HG02885 (cell line): ENCODE measurements at regions not wholly inside any gene's neighbourhood (a gene's known extent, or its start where the extent isn't known, plus 50 kb on each side); places are given as distances from the start of the nearest gene placed in this dataset.
"Not testable (repeated sequence)": the region's sequence is repeated elsewhere in the genome, so short reads cannot be mapped to it uniquely, and the experiment has no call there.

Source experiments
- ATAC-seq: cut with Tn5 transposase; IDR thresholded peaks from one replicate; pipeline ENCODE4 v1.9.1; 2021; ENCODE audit warnings: mild to moderate bottlenecking; ENCODE audit not compliant: unreplicated experiment, poor library complexity

DNA sequence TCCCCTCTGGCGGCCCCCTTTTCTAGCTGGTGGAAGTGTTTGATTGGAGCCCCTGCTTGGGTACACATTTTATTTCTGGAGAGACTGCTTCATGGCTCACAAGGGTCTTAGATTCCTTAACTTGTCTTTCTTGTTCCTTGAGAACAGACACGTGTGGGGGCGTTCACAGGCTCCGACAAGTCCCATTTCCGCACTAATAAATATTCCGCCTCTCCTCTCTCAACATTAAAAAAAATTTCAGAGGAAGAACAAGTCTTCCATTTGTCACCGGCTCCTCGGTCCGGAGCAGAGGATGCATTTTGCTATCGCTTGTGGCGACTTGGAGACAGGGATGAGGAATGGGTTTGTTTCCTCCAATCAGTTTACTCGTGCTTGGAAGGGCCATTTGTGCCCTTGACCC lies 134.0 kb upstream of the PODXL start:
- no peak for ATAC-seq

DNA sequence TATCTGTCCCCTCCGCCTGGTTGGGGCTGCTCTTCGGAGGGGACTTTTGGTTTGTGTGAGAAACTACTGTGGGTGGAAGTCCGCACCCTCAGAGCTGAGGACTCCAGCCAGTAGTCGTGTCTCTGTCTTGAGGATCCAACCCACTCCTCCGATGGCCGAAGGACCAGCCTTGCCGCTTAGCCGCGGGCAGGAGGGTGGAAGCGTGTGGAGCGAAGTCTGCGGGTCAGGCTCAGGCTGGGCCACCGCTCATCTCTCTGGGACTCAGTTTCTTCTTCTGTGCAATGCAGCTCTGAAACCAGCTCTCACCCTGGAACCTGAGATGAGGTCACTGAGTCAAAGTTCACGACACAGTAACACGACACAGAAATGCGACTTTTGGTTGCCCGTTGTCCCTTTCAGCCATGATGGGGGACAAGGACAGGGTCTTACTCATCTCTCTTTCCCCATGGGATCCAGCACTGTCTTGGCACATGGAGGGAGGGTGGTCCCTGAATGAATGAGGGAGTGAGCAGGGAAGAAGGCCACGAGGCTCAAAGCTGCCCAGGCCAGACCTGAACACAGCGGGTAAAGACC lies 133.3 kb upstream of the PODXL start:
- ATAC-seq = no peak

DNA sequence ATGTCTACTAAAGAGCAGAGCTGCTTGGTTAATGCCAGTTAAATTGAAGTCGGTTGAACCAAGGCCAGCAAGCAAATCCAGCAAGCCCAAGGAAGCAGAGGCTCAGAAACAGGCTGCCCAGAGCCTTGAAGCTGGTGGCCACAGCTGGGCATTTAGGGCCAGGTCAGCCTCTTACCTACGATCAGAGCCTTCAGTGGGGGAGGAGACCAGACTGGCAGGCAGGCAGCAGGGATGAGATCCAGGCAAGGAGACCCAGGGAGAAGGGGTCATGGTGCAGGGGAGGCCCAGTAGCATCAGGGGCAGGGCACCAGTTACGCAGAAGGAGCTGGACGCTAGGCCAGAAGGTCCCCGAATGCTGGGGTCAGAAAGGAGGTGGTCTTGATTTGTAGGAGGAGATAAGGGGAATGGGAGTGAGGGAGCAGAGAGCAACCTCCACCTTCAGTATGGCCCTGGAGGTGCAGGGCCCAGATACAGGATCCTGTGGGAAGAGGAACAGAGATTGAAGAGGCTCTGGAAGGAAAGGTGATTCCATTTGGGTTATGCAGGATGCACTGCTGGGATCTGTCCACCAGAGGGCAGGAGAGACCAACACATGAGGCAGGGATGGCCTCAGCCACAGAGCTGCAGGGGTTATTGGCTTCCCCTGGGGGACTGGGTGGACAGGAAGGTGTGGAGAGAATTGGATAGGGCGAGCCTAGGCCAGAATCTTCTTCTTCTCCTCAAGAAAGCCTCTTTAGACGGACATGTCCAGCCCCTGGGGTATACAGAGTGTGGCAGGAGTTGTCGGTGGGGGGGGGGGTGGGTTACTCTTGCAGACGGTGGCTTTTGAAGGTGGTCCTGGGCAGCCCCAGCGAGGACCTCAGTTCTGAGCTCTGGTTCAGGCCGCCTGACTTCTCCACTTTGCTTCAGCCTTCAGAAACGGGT lies 132.6 kb upstream of the PODXL start:
- no peak for ATAC-seq

DNA sequence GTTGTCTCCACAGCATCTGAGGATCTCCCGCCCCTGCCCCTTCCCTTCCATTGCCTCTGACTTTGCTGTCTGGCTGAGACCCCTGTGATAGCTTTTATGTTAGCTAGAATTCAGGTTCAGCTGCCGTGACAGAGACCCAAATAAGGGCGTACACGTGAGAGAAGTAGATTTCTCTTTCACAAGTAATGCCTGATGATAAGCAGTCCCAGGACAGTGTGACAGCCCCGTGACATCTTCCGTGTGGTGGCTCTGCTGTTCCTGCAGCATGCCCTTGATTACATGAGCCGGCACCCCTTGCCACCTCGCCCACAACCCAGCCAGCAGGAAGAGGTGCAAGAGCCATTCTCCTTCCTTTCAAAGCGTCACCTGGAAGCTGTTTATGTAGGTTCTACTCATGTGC lies 130.9 kb upstream of the PODXL start:
- ATAC-seq = no peak

DNA sequence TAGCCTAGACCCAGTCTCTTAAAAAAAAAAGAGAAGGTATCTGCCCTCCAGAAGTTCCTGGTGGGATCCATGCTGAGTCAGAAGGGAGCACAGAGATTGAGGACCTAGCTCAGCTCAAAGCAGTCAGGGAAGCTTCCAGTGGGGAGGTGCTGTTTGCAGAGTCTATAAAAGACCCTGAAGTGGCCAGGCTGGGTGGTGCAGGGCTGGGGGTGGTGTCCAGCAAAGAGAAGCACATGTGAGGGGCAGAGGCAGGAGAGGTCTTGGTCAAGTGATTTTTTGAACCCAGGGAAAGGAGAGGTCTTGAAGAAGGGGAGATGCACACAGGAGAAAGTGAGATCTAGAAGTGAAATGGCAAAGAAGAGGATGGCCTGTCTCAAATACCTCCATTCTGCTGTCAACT lies 130.4 kb upstream of the PODXL start:
- no peak for ATAC-seq

DNA sequence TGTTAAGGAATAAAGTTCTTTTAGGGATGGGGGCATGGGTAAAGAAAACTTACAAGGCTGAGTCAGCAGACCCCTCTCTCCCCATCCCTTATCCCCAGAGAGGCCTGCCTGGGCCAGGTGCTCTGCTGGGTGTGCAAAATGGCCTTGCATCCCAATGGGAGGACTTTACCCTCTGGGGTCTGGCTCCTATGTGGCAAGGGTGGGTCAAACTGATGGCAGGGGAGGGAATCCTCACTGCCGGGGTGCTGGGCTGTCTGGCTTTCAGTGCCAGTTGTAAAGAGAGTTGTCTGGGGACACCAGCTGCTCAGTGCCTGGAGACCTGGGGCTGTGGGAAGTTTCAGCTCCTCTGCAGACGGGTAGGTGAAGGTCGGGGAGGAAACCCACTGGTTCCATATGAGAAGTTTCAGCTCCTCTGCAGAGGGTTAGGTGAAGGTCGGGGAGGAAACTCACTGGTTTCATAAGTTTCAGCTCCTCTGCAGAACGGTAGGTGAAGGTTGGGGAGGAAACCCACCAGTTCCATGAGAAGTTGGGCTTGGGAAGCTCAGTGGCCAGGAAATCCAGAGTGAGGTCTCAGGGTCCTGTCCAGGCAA lies 127.2 kb upstream of the PODXL start:
- ATAC-seq = no peak

DNA sequence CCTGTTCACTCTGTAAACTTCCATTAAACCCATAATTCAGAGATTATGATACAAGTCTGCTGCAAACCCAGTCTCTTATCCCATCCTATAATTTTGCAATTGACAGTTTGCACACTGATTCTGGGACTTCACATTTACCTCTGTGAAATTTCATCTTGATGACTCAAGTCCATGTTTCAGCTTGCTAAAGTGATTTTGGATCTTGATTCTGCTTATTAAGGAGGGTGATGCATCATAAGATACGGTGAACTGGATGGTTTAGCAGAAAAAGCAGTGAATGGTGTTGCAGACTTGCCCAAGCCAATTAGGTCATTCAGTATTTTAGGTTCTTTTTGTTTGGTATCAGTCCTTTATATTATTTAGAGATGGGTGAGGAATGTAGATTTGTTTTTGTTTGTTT lies 125.5 kb upstream of the PODXL start:
- ATAC-seq = no peak

DNA sequence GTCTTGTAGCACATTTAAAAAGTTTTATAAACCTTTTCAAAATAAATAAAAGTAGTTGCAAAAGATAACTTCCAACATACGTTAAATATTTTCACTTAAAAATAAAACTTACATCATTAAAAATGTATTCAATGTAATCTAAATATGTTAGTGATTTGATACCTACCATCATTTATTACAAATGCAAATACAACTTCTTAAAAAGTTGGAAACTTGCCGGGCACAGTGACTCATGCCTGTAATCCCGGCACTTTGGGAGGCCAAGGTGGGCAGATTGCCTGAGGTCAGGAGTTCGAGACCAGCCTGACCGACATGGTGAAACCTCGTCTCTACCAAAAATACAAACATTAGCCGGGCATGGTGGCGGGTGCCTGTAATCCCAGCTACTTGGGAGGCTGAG lies 122.6 kb upstream of the PODXL start:
- not testable (repeated sequence) for ATAC-seq

DNA sequence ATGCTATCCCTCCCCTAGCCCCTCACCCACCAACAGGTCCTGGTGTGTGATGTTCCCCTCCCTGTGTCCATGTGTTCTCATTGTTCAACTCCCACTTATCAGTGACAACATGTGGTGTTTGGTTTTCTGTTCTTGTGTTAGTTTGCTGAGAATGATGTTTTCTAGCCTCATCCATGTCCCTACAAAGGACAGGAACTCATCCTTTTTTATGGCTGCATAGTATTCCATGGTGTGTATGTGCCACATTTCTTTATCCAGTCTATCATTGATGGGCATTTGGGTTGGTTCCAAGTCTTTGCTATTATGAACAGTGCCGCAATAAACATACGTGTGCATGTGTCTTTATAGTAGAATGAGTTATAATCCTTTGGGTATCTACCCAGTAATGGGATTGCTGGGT lies 120.4 kb upstream of the PODXL start:
- ATAC-seq = not testable (repeated sequence)

DNA sequence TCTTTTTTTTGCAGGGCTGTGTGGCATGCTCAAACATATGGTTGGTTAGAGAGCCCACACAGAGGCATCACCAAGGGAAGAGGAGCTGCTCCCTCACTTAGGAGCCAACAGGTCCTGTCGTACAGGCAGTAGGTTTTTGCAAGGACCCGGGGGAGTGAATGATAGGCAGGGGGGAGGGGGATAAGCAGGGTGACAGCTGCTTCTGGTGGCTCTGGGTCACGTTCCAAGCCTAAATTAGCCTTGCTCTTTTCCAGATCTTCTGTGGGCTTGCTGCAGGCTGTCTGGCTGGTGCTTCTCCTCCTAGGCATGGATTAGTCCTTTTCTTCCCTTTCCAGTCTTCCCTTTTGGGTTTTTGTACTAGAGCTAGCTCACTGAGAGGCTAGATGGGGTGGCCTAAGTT lies 117.7 kb upstream of the PODXL start:
- no peak for ATAC-seq

DNA sequence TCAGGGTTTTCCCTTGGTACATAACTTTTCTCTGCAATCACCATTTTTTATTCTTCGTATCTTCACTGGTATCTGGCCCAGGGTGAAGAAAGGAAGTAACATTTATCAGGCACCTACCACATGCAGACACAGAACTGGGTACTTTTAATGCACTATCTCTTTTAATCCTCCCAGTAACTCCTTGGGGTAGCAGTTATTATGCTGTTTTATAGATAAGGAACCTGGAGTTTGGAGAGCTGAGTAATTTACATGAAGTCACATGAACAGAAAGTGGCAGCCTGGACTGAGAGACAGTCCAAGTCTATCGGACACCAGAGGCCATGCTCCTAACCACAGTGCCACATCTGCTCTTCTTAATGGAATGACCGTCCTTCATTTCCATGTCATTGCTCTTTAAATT lies 117.1 kb upstream of the PODXL start:
- ATAC-seq = no peak

DNA sequence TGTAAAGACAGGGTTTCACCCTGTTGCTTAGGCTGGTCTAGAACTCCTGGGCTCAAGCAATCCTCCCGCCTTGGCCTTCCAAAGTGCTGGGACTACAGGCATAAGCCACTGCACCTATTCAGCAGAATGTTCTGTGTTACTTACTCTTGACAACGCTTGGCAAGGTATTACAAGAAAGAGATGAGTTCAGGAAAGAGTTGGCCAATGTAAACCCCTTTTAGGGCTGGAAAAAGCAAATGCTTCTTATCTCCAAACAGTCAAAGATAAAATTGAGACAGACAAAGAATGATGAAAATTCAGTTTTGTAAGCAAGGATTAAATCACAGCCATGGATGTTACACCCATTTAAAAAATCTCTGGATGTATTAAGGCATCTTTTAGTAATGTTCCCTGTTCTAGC lies 114.0 kb upstream of the PODXL start:
- no peak for ATAC-seq

DNA sequence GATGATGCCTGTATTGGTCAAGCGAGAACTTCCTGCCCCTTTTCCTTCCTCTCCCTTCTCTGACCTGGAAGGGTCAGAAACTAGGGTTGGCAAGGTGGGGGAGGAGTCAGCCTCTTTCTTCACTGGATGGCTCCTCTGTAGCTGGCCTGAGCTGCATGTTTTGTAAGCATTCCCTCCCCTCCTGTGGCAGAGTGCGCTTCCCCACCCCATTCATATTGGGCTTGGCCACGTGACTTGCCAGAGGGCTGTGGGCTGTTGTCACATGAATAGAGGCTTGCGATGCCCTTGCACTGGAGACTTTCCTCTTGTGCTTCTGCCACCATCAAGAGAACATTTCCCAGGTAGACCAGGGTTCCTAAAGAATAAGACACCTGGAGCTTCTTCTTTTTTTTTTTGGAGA lies 111.3 kb upstream of the PODXL start:
- ATAC-seq = no peak

DNA sequence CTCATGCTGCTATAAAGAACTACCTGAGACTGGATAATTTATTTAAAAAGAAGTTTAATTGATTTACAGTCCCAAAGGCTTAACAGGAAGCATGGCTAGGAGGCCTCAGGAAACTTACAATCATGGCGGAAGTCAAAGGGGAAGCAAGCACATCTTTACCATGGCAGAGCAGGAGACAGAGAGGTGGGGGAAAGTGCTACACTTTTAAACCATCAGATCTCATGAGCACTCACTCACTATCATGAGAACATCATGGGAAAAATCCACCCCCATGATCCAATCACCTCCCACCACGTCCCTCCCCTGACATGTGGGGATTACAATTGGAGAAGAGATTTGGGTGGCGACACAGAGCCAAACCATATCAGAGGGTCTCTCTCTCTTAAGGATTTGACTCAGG lies 108.6 kb upstream of the PODXL start:
- ATAC-seq = no peak

DNA sequence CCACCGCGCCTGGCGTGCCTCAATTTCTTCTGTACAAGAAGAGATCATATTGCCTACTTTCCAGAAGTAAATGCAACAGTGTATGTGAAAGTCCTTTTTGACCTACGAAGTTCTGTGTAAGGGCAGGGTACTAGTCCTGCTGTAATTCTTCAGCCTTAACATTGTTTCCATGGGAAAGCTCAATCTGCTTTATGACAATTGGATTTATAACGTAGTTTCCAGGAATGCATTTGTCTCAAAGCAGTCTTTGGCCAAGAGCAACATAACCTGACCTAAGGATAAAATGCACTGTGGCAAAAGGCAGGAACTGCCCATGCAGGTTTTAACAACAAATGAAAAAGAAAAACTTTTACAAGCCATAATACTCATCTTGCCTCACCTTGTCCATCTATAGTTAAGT lies 108.1 kb upstream of the PODXL start:
- ATAC-seq = no peak

DNA sequence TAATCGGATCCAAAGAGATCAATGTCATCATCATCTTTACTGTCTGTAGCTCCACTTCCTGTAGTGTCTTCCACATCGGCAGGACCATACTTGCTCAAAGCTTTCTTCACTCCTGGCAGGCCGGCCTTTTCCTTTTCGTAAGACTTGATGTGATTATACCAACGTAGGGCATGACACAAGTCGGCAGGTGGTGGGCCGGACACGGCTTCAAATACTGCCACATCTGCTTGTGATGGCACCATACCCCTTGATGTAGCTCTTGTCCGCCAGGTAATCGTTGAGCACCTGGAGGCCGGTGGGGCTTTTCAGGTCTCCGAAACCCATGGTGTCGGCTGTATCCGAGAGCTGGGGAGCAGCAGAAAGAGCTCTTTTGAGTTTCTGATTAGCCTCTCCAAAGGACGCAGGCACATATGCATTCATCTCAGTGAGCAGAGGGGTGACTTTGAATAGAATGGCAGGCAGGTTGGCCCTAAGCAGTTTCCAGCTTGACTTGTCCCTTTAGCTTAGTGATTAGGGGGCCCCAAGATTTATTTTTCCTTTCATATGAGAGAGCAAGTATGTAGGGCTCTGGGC lies 106.0 kb upstream of the PODXL start:
- ATAC-seq = not testable (repeated sequence)

DNA sequence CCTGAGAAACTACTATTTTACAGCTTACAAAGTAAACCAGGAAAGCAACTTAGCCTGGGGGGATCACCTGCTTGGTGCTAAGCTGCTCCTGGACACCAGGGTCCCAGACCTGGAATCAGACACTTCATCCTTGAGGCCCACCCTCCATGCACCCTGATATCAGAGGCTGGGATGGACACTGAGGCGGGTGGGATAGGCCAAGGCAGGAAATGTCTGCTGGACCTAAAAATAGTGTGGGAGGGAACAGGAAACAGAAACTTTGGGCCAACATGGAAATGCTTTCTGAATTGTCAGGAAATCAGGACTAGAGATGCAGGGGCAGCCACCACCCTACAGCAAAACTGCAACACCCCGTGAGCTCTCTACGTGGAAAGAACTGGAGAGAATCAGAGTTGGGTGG lies 101.5 kb upstream of the PODXL start:
- no peak for ATAC-seq

DNA sequence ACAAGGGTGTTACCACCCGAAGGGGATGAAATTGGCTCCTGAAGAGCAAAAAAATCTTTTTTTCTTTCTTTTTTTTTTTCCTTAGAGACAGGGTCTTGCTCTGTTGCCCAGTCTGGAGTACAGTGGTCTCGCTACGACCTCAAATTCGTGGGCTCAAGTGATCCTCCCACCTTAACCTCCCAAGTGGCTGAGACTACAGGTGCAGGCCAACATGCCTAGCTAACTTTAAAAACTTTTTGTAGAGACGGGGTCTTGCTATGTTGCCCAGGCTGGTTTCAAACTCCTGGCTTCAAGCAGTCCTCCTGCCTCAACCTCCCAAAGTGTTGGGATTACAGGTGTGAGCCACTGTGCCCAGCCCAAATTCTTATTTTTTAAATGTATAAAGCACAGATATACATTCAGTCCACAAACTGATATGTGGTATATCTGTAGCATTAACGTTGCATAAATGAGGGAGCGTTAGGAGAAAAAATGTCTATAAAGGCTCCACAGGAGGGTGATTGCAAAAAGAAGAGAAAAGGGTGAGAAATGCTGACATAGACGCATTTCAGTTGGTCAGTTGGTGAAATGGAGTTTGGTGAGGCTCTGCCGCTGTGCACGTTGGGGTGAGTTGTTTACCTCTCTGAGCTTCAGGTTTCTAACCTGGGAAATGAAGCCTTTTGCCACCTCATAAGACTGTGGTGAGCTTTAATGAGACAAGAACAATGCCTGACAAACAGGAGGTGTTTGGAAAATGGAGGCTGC lies 100.7 kb upstream of the PODXL start:
- no peak for ATAC-seq

DNA sequence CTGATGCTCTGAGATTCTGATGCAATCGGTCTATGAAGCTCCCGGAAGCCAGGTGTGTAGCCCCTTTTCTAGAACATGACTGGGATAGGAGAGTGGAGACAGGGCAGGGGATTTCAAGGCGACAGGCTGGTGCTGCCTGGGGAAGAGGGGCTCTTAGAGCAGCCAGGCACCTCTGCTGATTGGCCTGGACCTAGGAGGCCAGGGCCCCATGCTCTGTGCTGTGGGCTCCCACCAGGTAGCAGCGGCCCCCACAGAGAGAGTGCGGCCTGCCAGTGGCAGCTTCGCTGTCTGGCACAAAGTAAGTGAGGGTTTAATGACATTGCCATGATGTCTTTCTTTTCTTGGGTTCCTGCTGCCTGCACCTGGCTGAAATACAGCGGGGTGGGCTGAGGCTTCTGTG lies 99.4 kb upstream of the PODXL start:
- no peak for ATAC-seq

DNA sequence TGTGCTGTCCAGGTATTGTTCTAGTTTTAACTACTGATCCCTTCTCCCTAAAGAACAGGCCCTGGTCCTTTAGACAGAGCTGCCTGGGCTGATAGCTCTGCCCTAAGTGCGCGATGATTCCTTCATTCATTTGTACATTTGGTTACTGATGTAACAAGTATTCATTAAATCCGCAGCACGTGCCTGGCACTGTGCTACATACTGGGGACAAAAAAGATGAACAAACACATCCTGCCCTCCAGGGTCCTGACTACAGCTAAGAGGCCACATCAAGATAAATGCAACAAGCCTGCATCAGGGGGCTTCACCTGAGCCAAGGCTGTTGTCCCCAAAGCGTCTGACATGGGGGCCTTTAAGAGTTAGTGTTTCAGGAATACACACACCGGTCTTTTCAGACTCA lies 99.0 kb upstream of the PODXL start:
- no peak for ATAC-seq
